KG1 (cell line): ENCODE measurements at regions not wholly inside any gene's neighbourhood (a gene's known extent, or its start where the extent isn't known, plus 50 kb on each side); places are given as distances from the start of the nearest gene placed in this dataset.
A peak's percentile ranks its signal among the peaks of the same experiment; 100 is the strongest.

Experiments
- DNase-seq: peaks from one replicate; lab custom pipeline; 2025; lab: John Stamatoyannopoulos, UW

GRCh38 chr2:16561676-16562075 lies 104.0 kb downstream of the CYRIA start:
- DNase-seq = no peak

GRCh38 chr2:16561251-16561650 lies 104.4 kb downstream of the CYRIA start:
- DNase-seq = no peak

- no peak for DNase-seq
Observed at GRCh38 chr2:16559278-16560067, 106.2 kb downstream of the CYRIA start.

- no peak for DNase-seq
Observed at GRCh38 chr2:16554060-16554583, 111.5 kb downstream of the CYRIA start.

- DNase-seq = no peak
Observed at GRCh38 chr2:16553226-16553625, 112.4 kb downstream of the CYRIA start.

- DNase-seq = no peak
Observed at GRCh38 chr2:16552202-16552601, 113.4 kb downstream of the CYRIA start.

- DNase-seq = no peak
Observed at GRCh38 chr2:16548036-16548435, 117.6 kb downstream of the CYRIA start.

- peak; percentile 48 for DNase-seq
Observed at GRCh38 chr2:16546128-16546754, 119.4 kb downstream of the CYRIA start.

- DNase-seq = no peak
Observed at GRCh38 chr2:16538707-16539106, 126.9 kb downstream of the CYRIA start.

- DNase-seq = no peak
Observed at GRCh38 chr2:16537347-16537746, 128.3 kb downstream of the CYRIA start.

- no peak for DNase-seq
Observed at GRCh38 chr2:16526193-16526592, 139.4 kb downstream of the CYRIA start.

- DNase-seq = no peak
Observed at GRCh38 chr2:16525265-16525887, 140.3 kb downstream of the CYRIA start.

GRCh38 chr2:16523711-16524110 lies 141.9 kb downstream of the CYRIA start:
- DNase-seq = no peak

- DNase-seq = no peak
Observed at GRCh38 chr2:16522031-16522831, 143.4 kb downstream of the CYRIA start.

- DNase-seq = no peak
Observed at GRCh38 chr2:16520891-16521290, 144.7 kb downstream of the CYRIA start.

- DNase-seq = no peak
Observed at GRCh38 chr2:16515696-16516095, 149.9 kb downstream of the CYRIA start.

GRCh38 chr2:16513626-16514025 lies 152.0 kb downstream of the CYRIA start:
- DNase-seq = no peak

- no peak for DNase-seq
Observed at GRCh38 chr2:16511041-16511440, 154.6 kb downstream of the CYRIA start.

- DNase-seq = no peak
Observed at GRCh38 chr2:16509042-16509441, 156.6 kb downstream of the CYRIA start.

- no peak for DNase-seq
Observed at GRCh38 chr2:16508490-16508851, 157.2 kb downstream of the CYRIA start.

GRCh38 chr2:16507655-16508489 lies 157.8 kb downstream of the CYRIA start:
- DNase-seq = no peak
